IPS-18c (cell line): ENCODE measurements at regions not wholly inside any gene's neighbourhood (a gene's known extent, or its start where the extent isn't known, plus 50 kb on each side); places are given as distances from the start of the nearest gene placed in this dataset.

ENCODE experiments used
- H3K4me3 ChIP-seq: 2 replicates; pipeline ENCODE4 v1.7.0; 2013; ENCODE audit warnings: low read depth, mild to moderate bottlenecking, low read length, moderate library complexity; ENCODE audit not compliant: insufficient read depth
- H3K9me3 ChIP-seq: one replicate; pipeline ENCODE4 v1.6.1; 2013; ENCODE audit warnings: mild to moderate bottlenecking, low read length, moderate library complexity; ENCODE audit not compliant: control insufficient read depth, insufficient read depth

- H3K9me3 ChIP-seq, result no peaks in the 10 kb centered on the region
- no peak overlapping the region for H3K4me3 ChIP-seq
Measured at GRCh38 chr5:74405593-74405992, 234.9 kb downstream of the ENC1 start.

- H3K9me3 ChIP-seq, result no peaks in the 10 kb centered on the region
- no peak overlapping the region for H3K4me3 ChIP-seq
Measured at GRCh38 chr5:74404574-74405508, 235.7 kb downstream of the ENC1 start.

GRCh38 chr5:74403771-74404170 is 236.8 kb downstream of the ENC1 start:
- no peak overlapping the region for H3K4me3 ChIP-seq
- no peaks in the 10 kb centered on the region for H3K9me3 ChIP-seq

GRCh38 chr5:74402553-74402952 is 238.0 kb downstream of the ENC1 start:
- Histone ChIP-seq H3K9me3 (no peaks in the 10 kb centered on the region), H3K4me3 (no peak overlapping the region)

- no peaks in the 10 kb centered on the region for H3K9me3 ChIP-seq
- H3K4me3 ChIP-seq, result no peak overlapping the region
Measured at GRCh38 chr5:74401946-74402320, 238.6 kb downstream of the ENC1 start.

- Histone ChIP-seq H3K9me3 (no peaks in the 10 kb centered on the region), H3K4me3 (no peak overlapping the region)
Measured at GRCh38 chr5:74401281-74401945, 239.1 kb downstream of the ENC1 start.

- Histone ChIP-seq H3K4me3 (no peak overlapping the region), H3K9me3 (no peaks in the 10 kb centered on the region)
Measured at GRCh38 chr5:74400067-74400466, 240.5 kb downstream of the ENC1 start.

GRCh38 chr5:74396913-74397622 is 243.5 kb downstream of the ENC1 start:
- no peak overlapping the region for H3K4me3 ChIP-seq
- H3K9me3 ChIP-seq, result no peaks in the 10 kb centered on the region

GRCh38 chr5:74394916-74395880 is 245.3 kb downstream of the ENC1 start:
- Histone ChIP-seq H3K4me3 (no peak overlapping the region), H3K9me3 (no peaks in the 10 kb centered on the region)

- Histone ChIP-seq H3K4me3 (no peak overlapping the region), H3K9me3 (no peaks in the 10 kb centered on the region)
Measured at GRCh38 chr5:74394528-74394915, 246.0 kb downstream of the ENC1 start.

- Histone ChIP-seq H3K4me3 (no peak overlapping the region), H3K9me3 (no peaks in the 10 kb centered on the region)
Measured at GRCh38 chr5:74393943-74394342, 246.6 kb downstream of the ENC1 start.

- no peaks in the 10 kb centered on the region for H3K9me3 ChIP-seq
- no peak overlapping the region for H3K4me3 ChIP-seq
Measured at GRCh38 chr5:74392711-74393351, 247.7 kb downstream of the ENC1 start.

GRCh38 chr5:74391410-74391809 is 249.1 kb downstream of the ENC1 start:
- no peak overlapping the region for H3K4me3 ChIP-seq
- no peaks in the 10 kb centered on the region for H3K9me3 ChIP-seq

- H3K9me3 ChIP-seq, result no peaks in the 10 kb centered on the region
- H3K4me3 ChIP-seq, result no peak overlapping the region
Measured at GRCh38 chr5:74390822-74391221, 249.7 kb downstream of the ENC1 start.

- H3K4me3 ChIP-seq, result no peak overlapping the region
- no peaks in the 10 kb centered on the region for H3K9me3 ChIP-seq
Measured at GRCh38 chr5:74390306-74390637, 250.3 kb downstream of the ENC1 start.

- Histone ChIP-seq H3K9me3 (no peaks in the 10 kb centered on the region), H3K4me3 (no peak overlapping the region)
Measured at GRCh38 chr5:74389531-74390305, 250.8 kb downstream of the ENC1 start.
